Left ventricle myocardium inferior (tissue), 1 donor: ENCODE measurements at regions not wholly inside any gene's neighbourhood (a gene's known extent, or its start where the extent isn't known, plus 50 kb on each side); places are given as distances from the start of the nearest gene placed in this dataset.

Experiments
- DNase-seq: peaks from one replicate; pipeline ENCODE4 v3.0.0-alpha.2; 2020
- H3K27ac ChIP-seq: fragments of 200-600 bp; replicated peaks from 2 replicates; pipeline ENCODE4 v1.8.0; 2021
- H3K27me3 ChIP-seq: fragments of 200-600 bp; 2 replicates; pipeline ENCODE4 v1.8.0; 2021; ENCODE audit warnings: low read depth
- H3K36me3 ChIP-seq: fragments of 200-600 bp; 2 replicates; pipeline ENCODE4 v1.8.0; 2021
- H3K4me1 ChIP-seq: fragments of 200-600 bp; 2 replicates; pipeline ENCODE4 v1.8.0; 2021
- H3K4me3 ChIP-seq: fragments of 200-600 bp; 2 replicates; pipeline ENCODE4 v1.8.0; 2021; ENCODE audit warnings: mild to moderate bottlenecking, moderate library complexity
- H3K9me3 ChIP-seq: fragments of 200-600 bp; replicated peaks from 2 replicates; pipeline ENCODE4 v1.8.0; 2021
- intact Hi-C: fragments of 100-400 bp; cut with micrococcal nuclease; formaldehyde crosslinking; loops from one replicate; pipeline ENCODE4 v1.11.0; 2022
- TF ChIP-seq, protein P1 (sequence below): fragments of 200-600 bp; IDR thresholded peaks from 2 replicates; pipeline ENCODE4 v1.8.0; 2021; ENCODE audit warnings: antibody characterized with exemption, mild to moderate bottlenecking, borderline replicate concordance
- donor health status: DM: no; HTN: yes; CAD: no; lungs with severe emphysema.

DNA sequence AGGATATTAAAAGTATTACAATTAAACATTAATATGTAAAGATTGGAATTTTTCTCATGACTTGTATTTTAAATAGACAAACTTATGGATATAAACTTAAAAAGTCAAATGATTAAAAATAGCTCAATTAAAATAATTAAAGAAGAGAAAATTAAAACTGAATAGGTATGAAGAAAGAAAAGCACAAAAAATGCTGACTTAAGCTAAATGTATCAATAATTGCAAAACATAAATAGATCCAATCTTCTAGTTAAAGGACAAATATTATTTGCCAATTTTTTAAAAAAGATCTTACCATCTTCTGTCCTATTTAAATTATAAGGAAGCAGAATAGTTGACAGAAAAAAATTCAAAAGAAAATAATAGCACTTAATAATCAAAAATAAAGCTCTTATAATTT is 646.3 kb upstream of the ANKRD30A start:
- H3K27me3 ChIP-seq = no peaks in the 10 kb centered on the region
- intact Hi-C loops = no loop called here
- TF ChIP-seq, protein P1, sequence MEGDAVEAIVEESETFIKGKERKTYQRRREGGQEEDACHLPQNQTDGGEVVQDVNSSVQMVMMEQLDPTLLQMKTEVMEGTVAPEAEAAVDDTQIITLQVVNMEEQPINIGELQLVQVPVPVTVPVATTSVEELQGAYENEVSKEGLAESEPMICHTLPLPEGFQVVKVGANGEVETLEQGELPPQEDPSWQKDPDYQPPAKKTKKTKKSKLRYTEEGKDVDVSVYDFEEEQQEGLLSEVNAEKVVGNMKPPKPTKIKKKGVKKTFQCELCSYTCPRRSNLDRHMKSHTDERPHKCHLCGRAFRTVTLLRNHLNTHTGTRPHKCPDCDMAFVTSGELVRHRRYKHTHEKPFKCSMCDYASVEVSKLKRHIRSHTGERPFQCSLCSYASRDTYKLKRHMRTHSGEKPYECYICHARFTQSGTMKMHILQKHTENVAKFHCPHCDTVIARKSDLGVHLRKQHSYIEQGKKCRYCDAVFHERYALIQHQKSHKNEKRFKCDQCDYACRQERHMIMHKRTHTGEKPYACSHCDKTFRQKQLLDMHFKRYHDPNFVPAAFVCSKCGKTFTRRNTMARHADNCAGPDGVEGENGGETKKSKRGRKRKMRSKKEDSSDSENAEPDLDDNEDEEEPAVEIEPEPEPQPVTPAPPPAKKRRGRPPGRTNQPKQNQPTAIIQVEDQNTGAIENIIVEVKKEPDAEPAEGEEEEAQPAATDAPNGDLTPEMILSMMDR = no peak
- no peak for DNase-seq
- no peaks in the 10 kb centered on the region for H3K4me1 ChIP-seq
- H3K4me3 ChIP-seq = no peak overlapping the region
- no peaks in the 10 kb centered on the region for H3K36me3 ChIP-seq
- no peak overlapping the region for H3K27ac ChIP-seq
- peaks cover 15% of the 10 kb centered on the region for H3K9me3 ChIP-seq

DNA sequence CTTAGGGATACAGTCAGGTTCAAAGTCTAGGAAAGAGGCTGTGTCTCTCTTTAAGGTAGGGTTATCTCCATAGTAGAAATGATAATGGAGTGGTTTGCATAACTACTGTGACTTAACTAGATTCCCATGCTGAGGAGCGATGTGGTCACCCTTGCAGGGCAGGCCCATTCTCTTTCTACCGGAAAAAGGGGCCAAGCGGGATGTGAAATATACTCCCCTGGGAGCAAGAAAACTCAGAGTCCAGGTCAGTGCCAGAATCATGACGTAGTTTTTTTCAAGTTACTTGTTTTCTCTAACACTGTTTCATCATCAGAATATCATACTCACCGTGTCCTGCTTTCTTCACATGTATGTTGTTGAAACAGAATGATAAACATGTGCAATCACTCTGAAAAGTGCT is 649.0 kb upstream of the ANKRD30A start:
- intact Hi-C loops = no loop called here
- Histone ChIP-seq H3K4me1 (no peaks in the 10 kb centered on the region), H3K27me3 (no peaks in the 10 kb centered on the region), H3K4me3 (no peak overlapping the region), H3K9me3 (no peaks in the 10 kb centered on the region), H3K27ac (no peak overlapping the region), H3K36me3 (no peaks in the 10 kb centered on the region)
- no peak for DNase-seq
- TF ChIP-seq, protein P1 = no peak

DNA sequence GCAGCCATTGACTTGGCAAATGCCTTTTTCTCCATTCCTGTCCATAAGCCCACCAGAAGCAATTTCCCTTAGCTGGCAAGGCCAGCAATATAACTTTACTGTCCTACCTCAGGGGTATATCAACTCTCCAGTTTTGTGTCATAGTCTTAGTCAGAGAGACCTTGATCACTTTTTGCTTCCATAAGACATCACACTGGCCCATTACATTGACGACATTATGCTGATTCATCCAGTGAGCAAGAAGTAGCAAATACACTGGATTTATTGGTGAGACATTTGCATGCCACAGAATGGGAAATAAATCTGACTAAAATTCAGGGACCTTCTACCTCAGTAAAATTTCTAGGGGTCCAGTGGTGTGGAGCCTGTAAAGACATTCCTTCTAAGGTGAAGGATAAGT is 649.7 kb upstream of the ANKRD30A start:
- DNase-seq = no peak
- TF ChIP-seq, protein P1 = no peak
- Histone ChIP-seq H3K9me3 (no peaks in the 10 kb centered on the region), H3K27ac (no peak overlapping the region), H3K4me3 (no peak overlapping the region), H3K4me1 (no peaks in the 10 kb centered on the region), H3K36me3 (no peaks in the 10 kb centered on the region), H3K27me3 (no peaks in the 10 kb centered on the region)
- intact Hi-C loops = no loop called here

DNA sequence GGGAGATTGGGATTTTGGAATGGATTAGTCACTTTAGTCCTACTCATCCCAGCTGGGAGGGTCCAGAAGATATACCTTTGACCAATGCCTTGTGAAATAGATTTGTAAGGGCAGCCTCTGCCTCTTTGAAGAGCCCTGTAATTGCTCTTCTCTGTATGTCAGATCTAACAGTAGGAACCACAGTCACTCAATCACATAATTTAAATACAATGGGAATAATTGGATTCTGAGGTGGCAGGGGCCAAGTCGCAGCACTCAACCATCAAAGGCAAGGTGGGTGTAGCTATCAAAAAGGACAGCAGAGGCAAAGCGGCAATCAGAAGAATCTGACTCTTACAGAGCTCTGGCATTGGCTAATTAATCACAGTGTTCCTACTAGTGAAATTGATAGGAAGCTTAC is 650.9 kb upstream of the ANKRD30A start:
- intact Hi-C loops = no loop called here
- no peaks in the 10 kb centered on the region for H3K36me3 ChIP-seq
- H3K4me3 ChIP-seq = no peak overlapping the region
- no peaks in the 10 kb centered on the region for H3K27me3 ChIP-seq
- no peak overlapping the region for H3K27ac ChIP-seq
- no peak for DNase-seq
- TF ChIP-seq, protein P1 = no peak
- H3K4me1 ChIP-seq = no peaks in the 10 kb centered on the region
- H3K9me3 ChIP-seq = no peaks in the 10 kb centered on the region

DNA sequence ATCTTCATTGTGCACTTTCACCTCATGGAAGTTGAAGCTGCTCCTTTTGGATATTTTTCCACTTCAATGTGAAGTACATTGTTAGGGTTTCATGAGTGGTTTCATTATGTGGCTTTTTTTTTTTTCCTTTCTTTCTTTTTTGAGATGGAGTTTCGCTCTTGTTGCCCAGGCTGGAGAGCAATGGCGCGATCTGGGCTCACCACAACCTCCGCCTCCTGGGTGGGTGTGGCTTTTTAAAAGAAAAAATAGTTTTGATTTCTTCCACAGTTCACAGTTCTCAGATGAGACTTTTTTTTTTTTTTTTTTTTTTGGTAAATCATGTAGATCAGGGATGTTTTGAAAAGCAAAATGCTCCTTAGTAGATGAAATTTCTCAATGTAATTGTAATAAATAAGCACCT is 652.3 kb upstream of the ANKRD30A start:
- Histone ChIP-seq H3K4me3 (no peak overlapping the region), H3K27me3 (no peaks in the 10 kb centered on the region), H3K27ac (no peak overlapping the region), H3K9me3 (no peaks in the 10 kb centered on the region), H3K36me3 (no peaks in the 10 kb centered on the region), H3K4me1 (no peaks in the 10 kb centered on the region)
- intact Hi-C loops = no loop called here
- TF ChIP-seq, protein P1 = no peak
- no peak for DNase-seq

DNA sequence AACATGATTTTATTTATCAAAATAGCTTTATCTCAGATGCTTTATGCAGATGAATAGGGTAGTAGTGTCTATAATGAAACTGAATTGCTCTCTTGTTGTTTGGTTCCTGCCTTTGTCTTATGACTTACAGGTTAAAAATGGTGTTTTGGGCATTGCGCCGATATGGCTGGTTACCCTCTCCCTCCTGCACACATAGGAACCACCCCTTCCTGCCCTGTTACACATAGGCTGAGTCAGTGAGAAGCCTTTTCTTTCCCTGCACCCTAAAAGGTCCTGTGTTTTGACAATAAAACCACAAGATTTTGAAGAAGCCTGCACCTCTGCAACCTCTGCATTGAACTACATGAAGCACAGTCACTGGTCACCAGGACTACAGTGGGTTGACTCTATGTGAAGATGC is 655.8 kb upstream of the ANKRD30A start:
- no peaks in the 10 kb centered on the region for H3K27me3 ChIP-seq
- TF ChIP-seq, protein P1 = no peak
- intact Hi-C loops = no loop called here

More for the DNA sequence above, 655.8 kb upstream of the ANKRD30A start:
- DNase-seq = no peak
- no peak overlapping the region for H3K4me3 ChIP-seq
- no peaks in the 10 kb centered on the region for H3K4me1 ChIP-seq
- H3K36me3 ChIP-seq = no peaks in the 10 kb centered on the region
- no peak overlapping the region for H3K27ac ChIP-seq
- H3K9me3 ChIP-seq = no peaks in the 10 kb centered on the region
